HFF-Myc (cell line): ENCODE measurements at regions not wholly inside any gene's neighbourhood (a gene's known extent, or its start where the extent isn't known, plus 50 kb on each side); places are given as distances from the start of the nearest gene placed in this dataset.

ENCODE experiments used
- DNase-seq: peaks from one replicate; pipeline ENCODE4 v3.0.0-alpha.2; 2011; ENCODE audit warnings: low read depth; ENCODE audit errors: extremely low read depth
- H3K4me3 ChIP-seq: replicated peaks from 2 replicates; pipeline ENCODE4 v1.5.1; 2011; ENCODE audit warnings: low read depth, mild to moderate bottlenecking, control low read depth, low read length
- TF ChIP-seq, protein P1 (sequence below): IDR thresholded peaks from 2 replicates; pipeline ENCODE4 v1.5.1; 2012; ENCODE audit warnings: mild to moderate bottlenecking, low read depth, low read length, control low read depth; ENCODE audit errors: missing control alignments

DNA sequence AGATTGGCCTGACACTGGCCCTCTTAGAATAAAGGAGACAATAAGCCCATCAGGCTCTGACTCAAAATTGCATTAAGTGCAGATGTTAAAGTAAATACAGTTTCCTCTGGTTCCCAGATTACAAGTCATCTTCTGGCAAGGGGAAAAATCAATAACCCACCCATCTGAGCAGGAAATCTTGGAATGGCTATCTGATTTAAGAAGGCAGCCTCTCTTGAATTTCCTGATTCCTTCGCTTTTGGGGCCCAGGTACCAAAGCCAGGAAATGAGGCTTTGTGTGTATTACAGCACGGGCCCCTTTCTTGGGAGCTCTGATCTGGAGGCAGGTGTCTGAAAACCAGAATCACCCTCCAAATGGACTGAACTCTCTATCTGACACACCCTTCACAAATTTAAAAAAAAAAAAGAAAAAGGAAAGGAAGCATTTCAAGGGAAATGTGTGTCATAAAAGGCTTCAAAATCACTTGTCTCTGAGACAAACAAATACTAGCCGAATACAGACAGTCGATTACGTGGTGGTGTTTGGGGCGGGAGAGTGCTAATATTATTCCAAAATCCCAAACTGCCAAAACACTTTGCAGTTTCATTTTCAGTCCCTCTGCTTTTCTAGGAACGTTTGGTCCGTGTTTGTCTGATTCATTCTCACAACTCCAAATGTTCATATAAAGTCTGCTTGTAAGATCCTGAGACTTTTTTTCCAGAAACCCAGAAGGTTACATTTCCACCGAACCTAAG is 240.9 kb upstream of the CAMK1G start:
- DNase-seq, result no peak
- TF ChIP-seq, protein P1, sequence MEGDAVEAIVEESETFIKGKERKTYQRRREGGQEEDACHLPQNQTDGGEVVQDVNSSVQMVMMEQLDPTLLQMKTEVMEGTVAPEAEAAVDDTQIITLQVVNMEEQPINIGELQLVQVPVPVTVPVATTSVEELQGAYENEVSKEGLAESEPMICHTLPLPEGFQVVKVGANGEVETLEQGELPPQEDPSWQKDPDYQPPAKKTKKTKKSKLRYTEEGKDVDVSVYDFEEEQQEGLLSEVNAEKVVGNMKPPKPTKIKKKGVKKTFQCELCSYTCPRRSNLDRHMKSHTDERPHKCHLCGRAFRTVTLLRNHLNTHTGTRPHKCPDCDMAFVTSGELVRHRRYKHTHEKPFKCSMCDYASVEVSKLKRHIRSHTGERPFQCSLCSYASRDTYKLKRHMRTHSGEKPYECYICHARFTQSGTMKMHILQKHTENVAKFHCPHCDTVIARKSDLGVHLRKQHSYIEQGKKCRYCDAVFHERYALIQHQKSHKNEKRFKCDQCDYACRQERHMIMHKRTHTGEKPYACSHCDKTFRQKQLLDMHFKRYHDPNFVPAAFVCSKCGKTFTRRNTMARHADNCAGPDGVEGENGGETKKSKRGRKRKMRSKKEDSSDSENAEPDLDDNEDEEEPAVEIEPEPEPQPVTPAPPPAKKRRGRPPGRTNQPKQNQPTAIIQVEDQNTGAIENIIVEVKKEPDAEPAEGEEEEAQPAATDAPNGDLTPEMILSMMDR, result no peak
- H3K4me3 ChIP-seq, result no peak overlapping the region

DNA sequence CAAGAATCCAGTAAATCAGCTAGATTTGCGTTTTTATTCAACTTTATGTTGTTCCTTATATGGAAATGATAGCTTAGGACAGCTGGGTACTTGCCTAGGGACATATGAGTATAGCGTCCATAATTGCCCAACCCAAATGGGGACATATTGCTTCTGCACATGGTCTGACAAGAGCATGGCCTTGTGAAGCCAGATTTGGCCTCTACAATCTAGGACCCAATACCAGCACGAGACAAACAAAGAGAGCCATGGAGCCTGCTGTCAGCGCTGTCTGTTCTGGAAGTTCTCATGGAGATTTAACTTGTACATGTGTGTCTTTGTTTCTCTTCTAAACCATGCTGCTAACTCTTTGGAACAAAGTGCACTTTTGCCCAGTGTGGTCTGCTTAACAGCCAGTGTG is 240.0 kb upstream of the CAMK1G start:
- TF ChIP-seq, protein P1, result no peak
- no peak for DNase-seq
- H3K4me3 ChIP-seq, result no peak overlapping the region

DNA sequence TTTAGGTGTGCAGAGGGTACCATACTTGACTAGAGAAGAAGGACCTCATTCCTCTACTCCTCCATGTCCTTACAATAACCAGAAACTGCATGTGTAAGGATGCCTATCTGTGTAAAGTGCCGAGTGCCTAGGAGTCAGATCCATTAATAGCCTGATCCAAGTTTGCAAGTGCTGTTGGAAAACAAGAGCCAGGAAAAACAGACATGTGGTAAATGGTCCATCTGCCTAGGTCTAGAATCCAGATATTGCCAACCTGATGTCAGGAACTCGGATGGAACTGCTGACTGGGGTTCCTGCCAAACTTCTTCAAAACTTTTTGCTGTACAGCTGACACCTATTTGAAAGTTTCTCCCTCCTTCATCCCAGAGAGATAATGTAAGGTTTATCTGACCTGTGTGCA is 239.4 kb upstream of the CAMK1G start:
- no peak overlapping the region for H3K4me3 ChIP-seq
- TF ChIP-seq, protein P1, result no peak
- DNase-seq, result no peak

DNA sequence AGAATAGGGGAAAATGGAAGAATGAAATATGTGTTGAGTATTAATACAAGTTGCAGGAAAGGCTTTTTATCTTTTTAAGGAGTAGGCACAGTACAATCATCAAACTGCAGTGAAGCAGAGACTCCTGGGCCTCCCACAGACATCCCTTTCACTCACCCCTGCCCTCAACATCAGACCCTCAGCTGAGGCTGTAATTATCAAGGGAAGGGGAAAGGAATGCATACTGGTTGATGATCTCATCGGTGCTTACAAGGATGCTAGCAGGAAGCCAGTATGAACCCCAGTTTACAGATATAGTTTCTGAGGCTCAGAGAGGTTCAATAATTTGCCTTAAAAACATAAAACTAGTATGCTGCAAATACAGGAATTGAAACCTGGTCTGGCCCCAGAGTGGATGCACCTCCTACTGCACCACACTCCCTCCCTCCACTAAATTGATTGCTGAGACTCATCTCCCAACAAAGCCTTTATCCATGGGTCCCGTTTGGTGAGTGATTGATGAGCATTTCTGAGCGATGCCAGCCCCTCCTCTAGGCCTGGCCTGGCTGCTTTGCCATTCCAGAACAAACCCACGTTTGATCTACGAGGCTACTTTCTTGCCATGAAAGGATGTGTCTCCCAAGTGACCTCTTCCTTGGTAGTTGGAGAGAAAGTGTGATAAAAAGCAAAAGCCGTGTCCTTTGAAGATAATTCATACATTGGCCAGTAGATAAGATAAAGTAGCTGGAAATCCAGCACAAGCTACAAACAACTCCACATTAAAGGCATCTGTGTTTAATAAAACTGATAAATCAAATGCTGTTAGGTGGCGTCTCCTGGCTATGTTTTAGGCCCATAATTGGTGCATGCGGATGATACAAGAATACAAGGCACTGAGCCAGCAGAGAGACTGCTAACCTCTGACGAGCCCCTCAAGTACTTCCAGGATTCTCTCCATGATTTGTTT is 233.9 kb upstream of the CAMK1G start:
- DNase-seq, result peak; percentile 11

DNA sequence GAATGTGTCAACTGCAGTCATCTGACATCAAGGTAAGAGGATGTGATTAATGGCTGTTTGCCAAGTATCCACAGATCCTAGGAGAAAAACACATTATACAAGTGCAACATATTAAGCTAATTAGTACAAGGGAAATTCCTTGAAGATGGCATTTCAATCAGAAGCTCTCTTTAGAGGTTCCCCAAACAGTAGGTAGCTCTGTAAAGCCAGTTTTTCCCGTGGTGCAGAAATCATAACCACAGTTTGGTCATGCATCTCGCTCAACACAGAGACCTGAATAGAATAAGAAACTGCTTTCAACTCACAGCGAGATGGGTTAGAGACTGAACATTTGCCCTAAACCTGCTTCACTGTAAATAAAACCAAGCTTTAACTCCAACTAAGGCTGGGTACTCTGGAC is 230.5 kb upstream of the CAMK1G start:
- no peak for DNase-seq

More for the DNA sequence above, 233.9 kb upstream of the CAMK1G start:
- TF ChIP-seq, protein P1, result no peak
- no peak overlapping the region for H3K4me3 ChIP-seq

DNA sequence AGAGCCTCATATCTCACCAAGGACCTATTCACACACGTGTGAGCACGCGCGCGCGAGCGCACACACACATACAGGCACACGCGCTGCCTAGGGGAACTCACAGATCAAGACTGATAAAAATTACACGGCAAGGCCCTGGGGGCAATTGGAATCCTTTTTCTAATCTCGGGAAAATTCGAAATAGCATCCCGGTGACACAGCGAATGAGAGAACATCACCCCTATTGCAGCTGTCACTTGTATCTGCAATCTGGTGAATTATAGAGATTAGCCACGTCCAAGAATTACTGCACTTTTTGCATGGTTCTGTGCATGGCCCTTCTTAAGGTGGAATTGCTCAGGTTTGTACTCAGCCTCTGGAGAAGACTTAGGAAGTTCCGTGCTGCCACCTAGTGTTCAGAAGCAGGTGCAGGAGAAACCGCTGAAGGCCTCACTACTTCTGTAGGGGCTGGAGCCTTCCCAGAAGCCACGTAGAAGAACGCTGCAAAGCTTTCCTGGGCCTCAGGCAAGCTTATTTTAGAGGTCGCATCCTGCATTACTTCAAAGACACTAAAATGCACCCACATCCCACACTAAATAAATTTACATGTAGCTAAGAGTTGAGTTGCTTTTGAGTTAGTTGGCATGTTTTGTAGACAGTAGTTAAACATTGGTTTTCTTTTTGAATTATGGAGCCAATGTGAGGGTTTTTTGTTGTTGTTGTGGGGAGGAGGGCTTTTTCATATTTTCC is 229.2 kb upstream of the CAMK1G start:
- TF ChIP-seq, protein P1, result peak; percentile 95
- H3K4me3 ChIP-seq, result no peak overlapping the region
- DNase-seq, result peak; percentile 81

More for the DNA sequence above, 230.5 kb upstream of the CAMK1G start:
- no peak overlapping the region for H3K4me3 ChIP-seq
- TF ChIP-seq, protein P1, result no peak
